ENCODE measurements at regions not wholly inside any gene's neighbourhood (a gene's known extent, or its start where the extent isn't known, plus 50 kb on each side); places are given as distances from the start of the nearest gene placed in this dataset.

GRCh38 chr6:62670490-62671223 lies 384.6 kb upstream of the KHDRBS2 start:
- H3K9me3 ChIP-seq (ENCODE audit: control insufficient read depth, low read length): no peaks in the 10 kb centered on the region
- no peak overlapping the region for H3K4me3 ChIP-seq (ENCODE audit: low read length)
- intact Hi-C loops (cut with DNase I): no loop called here
- DNase-seq (no peak), ATAC-seq (no peak)
- no peak overlapping the region for H3K27ac ChIP-seq (ENCODE audit: low read length)
- 67% methylated on average over 2 of the region's 2 CpGs for WGBS
- H3K27me3 ChIP-seq (ENCODE audit: control insufficient read depth, insufficient read depth): no peaks in the 10 kb centered on the region
- H3K4me1 ChIP-seq (ENCODE audit: control insufficient read depth, insufficient read depth, low read length): no peaks in the 10 kb centered on the region

- Histone ChIP-seq H3K27ac (ENCODE audit: low read length) (no peak overlapping the region), H3K4me3 (ENCODE audit: low read length) (no peak overlapping the region), H3K27me3 (ENCODE audit: control insufficient read depth, insufficient read depth) (no peaks in the 10 kb centered on the region), H3K9me3 (ENCODE audit: control insufficient read depth, low read length) (no peaks in the 10 kb centered on the region), H3K4me1 (ENCODE audit: control insufficient read depth, insufficient read depth, low read length) (no peaks in the 10 kb centered on the region)
- DNase-seq (no peak), ATAC-seq (no peak)
- intact Hi-C loops (cut with DNase I): no loop called here
Measured at GRCh38 chr6:62669831-62670230, 383.8 kb upstream of the KHDRBS2 start.

GRCh38 chr6:62652692-62653328 lies 366.8 kb upstream of the KHDRBS2 start:
- 72% methylated on average over 2 of the region's 2 CpGs for WGBS
- Histone ChIP-seq H3K27ac (ENCODE audit: low read length) (no peak overlapping the region), H3K4me1 (ENCODE audit: control insufficient read depth, insufficient read depth, low read length) (no peaks in the 10 kb centered on the region), H3K4me3 (ENCODE audit: low read length) (no peak overlapping the region), H3K27me3 (ENCODE audit: control insufficient read depth, insufficient read depth) (no peaks in the 10 kb centered on the region), H3K9me3 (ENCODE audit: control insufficient read depth, low read length) (peaks cover 4% of the 10 kb centered on the region)
- ATAC-seq: no peak
- intact Hi-C loops (cut with DNase I): no loop called here
- no peak for DNase-seq

- no peaks in the 10 kb centered on the region for H3K4me1 ChIP-seq (ENCODE audit: control insufficient read depth, insufficient read depth, low read length)
- 51% methylated on average over 2 of the region's 2 CpGs for WGBS
- no peak overlapping the region for H3K4me3 ChIP-seq (ENCODE audit: low read length)
- intact Hi-C loops (cut with DNase I): no loop called here
- H3K9me3 ChIP-seq (ENCODE audit: control insufficient read depth, low read length): no peaks in the 10 kb centered on the region
- H3K27ac ChIP-seq (ENCODE audit: low read length): no peak overlapping the region
- ATAC-seq (no peak), DNase-seq (no peak)
- H3K27me3 ChIP-seq (ENCODE audit: control insufficient read depth, insufficient read depth): no peaks in the 10 kb centered on the region
Measured at GRCh38 chr6:62645274-62645673, 359.2 kb upstream of the KHDRBS2 start.

- WGBS: 67% methylated on average over 2 of the region's 2 CpGs
- Histone ChIP-seq H3K4me3 (ENCODE audit: low read length) (no peak overlapping the region), H3K4me1 (ENCODE audit: control insufficient read depth, insufficient read depth, low read length) (no peaks in the 10 kb centered on the region), H3K27ac (ENCODE audit: low read length) (no peak overlapping the region), H3K27me3 (ENCODE audit: control insufficient read depth, insufficient read depth) (no peaks in the 10 kb centered on the region), H3K9me3 (ENCODE audit: control insufficient read depth, low read length) (no peaks in the 10 kb centered on the region)
- intact Hi-C loops (cut with DNase I): no loop called here
- ATAC-seq: no peak
- no peak for DNase-seq
Measured at GRCh38 chr6:62640749-62641148, 354.7 kb upstream of the KHDRBS2 start.

GRCh38 chr6:62626661-62627060 lies 340.6 kb upstream of the KHDRBS2 start:
- no peak overlapping the region for H3K4me3 ChIP-seq (ENCODE audit: low read length)
- H3K9me3 ChIP-seq (ENCODE audit: control insufficient read depth, low read length): no peaks in the 10 kb centered on the region
- ATAC-seq: no peak
- H3K4me1 ChIP-seq (ENCODE audit: control insufficient read depth, insufficient read depth, low read length): no peaks in the 10 kb centered on the region
- no peaks in the 10 kb centered on the region for H3K27me3 ChIP-seq (ENCODE audit: control insufficient read depth, insufficient read depth)
- no peak for DNase-seq
- H3K27ac ChIP-seq (ENCODE audit: low read length): no peak overlapping the region
- intact Hi-C loops (cut with DNase I): no loop called here
- 61% methylated on average over 2 of the region's 2 CpGs for WGBS

GRCh38 chr6:62623846-62624532 lies 338.0 kb upstream of the KHDRBS2 start:
- no peak for DNase-seq
- Histone ChIP-seq H3K4me3 (ENCODE audit: low read length) (no peak overlapping the region), H3K9me3 (ENCODE audit: control insufficient read depth, low read length) (no peaks in the 10 kb centered on the region), H3K27ac (ENCODE audit: low read length) (no peak overlapping the region), H3K4me1 (ENCODE audit: control insufficient read depth, insufficient read depth, low read length) (no peaks in the 10 kb centered on the region), H3K27me3 (ENCODE audit: control insufficient read depth, insufficient read depth) (no peaks in the 10 kb centered on the region)
- 90% methylated on average over 1 of the region's 1 CpG for WGBS
- intact Hi-C loops (cut with DNase I): no loop called here
- no peak for ATAC-seq

- intact Hi-C loops (cut with DNase I): no loop called here
- ATAC-seq (no peak), DNase-seq (no peak)
- WGBS: 27% methylated on average over 4 of the region's 4 CpGs
- H3K9me3 ChIP-seq (ENCODE audit: control insufficient read depth, low read length): no peaks in the 10 kb centered on the region
- no peak overlapping the region for H3K27ac ChIP-seq (ENCODE audit: low read length)
- H3K4me1 ChIP-seq (ENCODE audit: control insufficient read depth, insufficient read depth, low read length): no peaks in the 10 kb centered on the region
- H3K4me3 ChIP-seq (ENCODE audit: low read length): no peak overlapping the region
- H3K27me3 ChIP-seq (ENCODE audit: control insufficient read depth, insufficient read depth): no peaks in the 10 kb centered on the region
Measured at GRCh38 chr6:62615366-62616015, 329.5 kb upstream of the KHDRBS2 start.

- H3K9me3 ChIP-seq (ENCODE audit: control insufficient read depth, low read length): peaks cover 2% of the 10 kb centered on the region
- intact Hi-C loops (cut with DNase I): no loop called here
- H3K27me3 ChIP-seq (ENCODE audit: control insufficient read depth, insufficient read depth): no peaks in the 10 kb centered on the region
- no peak for ATAC-seq
- no peak for DNase-seq
- no peaks in the 10 kb centered on the region for H3K4me1 ChIP-seq (ENCODE audit: control insufficient read depth, insufficient read depth, low read length)
- no peak overlapping the region for H3K27ac ChIP-seq (ENCODE audit: low read length)
- no peak overlapping the region for H3K4me3 ChIP-seq (ENCODE audit: low read length)
Measured at GRCh38 chr6:62614442-62614841, 328.4 kb upstream of the KHDRBS2 start.

- Histone ChIP-seq H3K4me1 (ENCODE audit: control insufficient read depth, insufficient read depth, low read length) (no peaks in the 10 kb centered on the region), H3K4me3 (ENCODE audit: low read length) (no peak overlapping the region), H3K9me3 (ENCODE audit: control insufficient read depth, low read length) (peaks cover 3% of the 10 kb centered on the region), H3K27ac (ENCODE audit: low read length) (no peak overlapping the region), H3K27me3 (ENCODE audit: control insufficient read depth, insufficient read depth) (no peaks in the 10 kb centered on the region)
- ATAC-seq (no peak), DNase-seq (no peak)
- intact Hi-C loops (cut with DNase I): no loop called here
- WGBS: 64% methylated on average over 3 of the region's 3 CpGs
Measured at GRCh38 chr6:62613928-62614327, 327.9 kb upstream of the KHDRBS2 start.

GRCh38 chr6:62612471-62612870 lies 326.4 kb upstream of the KHDRBS2 start:
- no peak for DNase-seq
- ATAC-seq: no peak
- WGBS: 23% methylated on average over 3 of the region's 3 CpGs

More at GRCh38 chr6:62612471-62612870, 326.4 kb upstream of the KHDRBS2 start:
- intact Hi-C loops (cut with DNase I): no loop called here
- Histone ChIP-seq H3K4me1 (ENCODE audit: control insufficient read depth, insufficient read depth, low read length) (no peaks in the 10 kb centered on the region), H3K4me3 (ENCODE audit: low read length) (no peak overlapping the region), H3K27ac (ENCODE audit: low read length) (no peak overlapping the region), H3K9me3 (ENCODE audit: control insufficient read depth, low read length) (peaks cover 3% of the 10 kb centered on the region), H3K27me3 (ENCODE audit: control insufficient read depth, insufficient read depth) (no peaks in the 10 kb centered on the region)
